Lower leg skin (tissue), 4 donors: ENCODE measurements at regions not wholly inside any gene's neighbourhood (a gene's known extent, or its start where the extent isn't known, plus 50 kb on each side); places are given as distances from the start of the nearest gene placed in this dataset.
A peak's percentile ranks its signal among the peaks of the same experiment; 100 is the strongest.

Experiments
- DNase-seq, 2 donors: peaks; one replicate each; pipeline ENCODE4 v3.0.0-alpha.2; 2019; ENCODE audit warnings: low spot score in 2 of 2
- H3K4me3 ChIP-seq: fragments of 200-600 bp; sonication (generic); 2 replicates; pipeline ENCODE4 v1.5.1; 2017; ENCODE audit warnings: mild to moderate bottlenecking, low read depth; ENCODE audit not compliant: poor library complexity, severe bottlenecking
- POLR2A ChIP-seq, 2 donors: fragments of 450-650 bp; IDR thresholded peaks; one replicate each; pipeline ENCODE4 v1.6.1; 2016 to 2017; ENCODE audit warnings: antibody characterized with exemption in 2 of 2, mild to moderate bottlenecking in 1 of 2, moderate library complexity in 1 of 2
- WGBS, 2 donors: methylation state at CpG; one replicate each; pipeline ENCODE4 v1.1.5; 2018; 5-methylcytosine and 5-hydroxymethylcytosine counted together
- intact Hi-C: fragments of 100-400 bp; cut with DNase I; formaldehyde crosslinking; loops from one replicate; pipeline ENCODE4 v1.15.0; 2023; ENCODE audit warnings: low total_unique reads
- TF ChIP-seq, protein P1 (sequence below), 3 donors: fragments of 450-650 bp; IDR thresholded peaks; one replicate each; pipeline ENCODE4 v1.5.1; 2016; ENCODE audit warnings: antibody characterized with exemption in 3 of 3, mild to moderate bottlenecking in 3 of 3, moderate library complexity in 2 of 3

DNA sequence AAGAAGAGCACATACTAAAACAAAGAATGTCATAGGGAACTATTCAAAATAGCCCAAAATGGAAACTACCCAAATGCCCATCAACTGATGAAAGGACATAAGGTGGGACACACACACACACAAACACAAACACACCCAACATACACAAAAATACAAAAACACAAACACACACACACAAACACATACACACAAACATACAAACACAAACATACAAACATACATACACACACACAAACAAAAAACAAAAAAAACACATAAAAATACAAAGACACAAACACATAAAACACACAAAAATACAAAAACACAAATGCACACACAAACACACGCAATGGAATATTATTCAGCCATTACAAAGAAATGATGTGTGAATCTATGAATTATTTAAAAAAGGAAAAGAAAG is 203.6 kb downstream of the ERMARD start:
- TF ChIP-seq, protein P1, sequence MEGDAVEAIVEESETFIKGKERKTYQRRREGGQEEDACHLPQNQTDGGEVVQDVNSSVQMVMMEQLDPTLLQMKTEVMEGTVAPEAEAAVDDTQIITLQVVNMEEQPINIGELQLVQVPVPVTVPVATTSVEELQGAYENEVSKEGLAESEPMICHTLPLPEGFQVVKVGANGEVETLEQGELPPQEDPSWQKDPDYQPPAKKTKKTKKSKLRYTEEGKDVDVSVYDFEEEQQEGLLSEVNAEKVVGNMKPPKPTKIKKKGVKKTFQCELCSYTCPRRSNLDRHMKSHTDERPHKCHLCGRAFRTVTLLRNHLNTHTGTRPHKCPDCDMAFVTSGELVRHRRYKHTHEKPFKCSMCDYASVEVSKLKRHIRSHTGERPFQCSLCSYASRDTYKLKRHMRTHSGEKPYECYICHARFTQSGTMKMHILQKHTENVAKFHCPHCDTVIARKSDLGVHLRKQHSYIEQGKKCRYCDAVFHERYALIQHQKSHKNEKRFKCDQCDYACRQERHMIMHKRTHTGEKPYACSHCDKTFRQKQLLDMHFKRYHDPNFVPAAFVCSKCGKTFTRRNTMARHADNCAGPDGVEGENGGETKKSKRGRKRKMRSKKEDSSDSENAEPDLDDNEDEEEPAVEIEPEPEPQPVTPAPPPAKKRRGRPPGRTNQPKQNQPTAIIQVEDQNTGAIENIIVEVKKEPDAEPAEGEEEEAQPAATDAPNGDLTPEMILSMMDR (IDR thresholded peaks at IDR 0.05), result no peak
- TF ChIP-seq POLR2A (IDR thresholded peaks at IDR 0.05), result no peak
- no peak overlapping the region for H3K4me3 ChIP-seq
- WGBS, 2 donors, result 96 to 100% methylated on average over 1 of the region's 1 CpG
- intact Hi-C loops, result no loop called here
- no peak for DNase-seq

DNA sequence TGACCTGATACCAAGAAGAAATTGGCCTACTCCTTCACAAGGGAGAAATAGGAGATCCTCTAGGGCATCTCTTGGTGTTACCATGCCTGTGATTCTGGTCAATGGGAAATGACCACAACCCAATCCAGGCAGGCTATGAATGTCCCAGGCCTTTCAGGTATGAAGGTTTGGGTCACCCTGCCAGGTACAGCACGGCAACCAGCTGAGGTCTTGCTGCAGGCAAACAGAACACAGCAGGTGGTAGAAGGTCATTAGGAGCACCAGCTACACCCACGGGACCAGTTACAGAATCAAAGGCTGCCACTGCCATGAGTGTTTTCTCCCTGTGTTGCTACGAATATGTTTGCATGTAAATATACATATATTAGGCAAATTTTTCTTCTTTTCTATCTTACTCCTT is 202.3 kb downstream of the ERMARD start:
- no peak for TF ChIP-seq POLR2A (IDR thresholded peaks at IDR 0.05)
- TF ChIP-seq, protein P1 (IDR thresholded peaks at IDR 0.05), result no peak
- WGBS, 2 donors, result 76 to 91% methylated on average over 3 of the region's 3 CpGs

DNA sequence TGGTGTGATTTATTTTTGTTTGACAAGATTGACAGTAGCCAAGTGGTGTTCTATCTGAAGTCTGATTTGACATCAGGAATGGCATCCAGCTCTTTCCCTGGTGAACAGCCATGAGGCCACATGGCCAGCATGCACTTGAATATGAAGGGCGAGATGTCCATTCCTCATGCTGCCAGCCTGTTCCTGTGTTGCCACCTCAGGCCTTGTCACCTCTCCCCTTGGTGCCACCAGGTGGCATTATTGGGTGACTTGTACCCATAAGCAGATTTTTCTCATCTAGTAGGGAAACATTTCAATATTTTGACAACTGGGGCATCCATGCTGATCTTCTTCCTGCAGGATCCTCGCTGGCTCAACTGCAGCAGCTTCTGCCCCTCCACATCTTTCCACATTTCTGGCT is 199.1 kb downstream of the ERMARD start:
- DNase-seq, result no peak
- H3K4me3 ChIP-seq, result no peak overlapping the region
- WGBS, 2 donors, result 70 to 74% methylated on average over 2 of the region's 2 CpGs
- intact Hi-C loops, result no loop called here
- TF ChIP-seq, protein P1 (IDR thresholded peaks at IDR 0.05), result no peak
- TF ChIP-seq POLR2A (IDR thresholded peaks at IDR 0.05), result no peak

More for the DNA sequence above, 202.3 kb downstream of the ERMARD start:
- no peak overlapping the region for H3K4me3 ChIP-seq
- intact Hi-C loops, result no loop called here
- peak in 1 of 2 donors; percentile 39 for DNase-seq

DNA sequence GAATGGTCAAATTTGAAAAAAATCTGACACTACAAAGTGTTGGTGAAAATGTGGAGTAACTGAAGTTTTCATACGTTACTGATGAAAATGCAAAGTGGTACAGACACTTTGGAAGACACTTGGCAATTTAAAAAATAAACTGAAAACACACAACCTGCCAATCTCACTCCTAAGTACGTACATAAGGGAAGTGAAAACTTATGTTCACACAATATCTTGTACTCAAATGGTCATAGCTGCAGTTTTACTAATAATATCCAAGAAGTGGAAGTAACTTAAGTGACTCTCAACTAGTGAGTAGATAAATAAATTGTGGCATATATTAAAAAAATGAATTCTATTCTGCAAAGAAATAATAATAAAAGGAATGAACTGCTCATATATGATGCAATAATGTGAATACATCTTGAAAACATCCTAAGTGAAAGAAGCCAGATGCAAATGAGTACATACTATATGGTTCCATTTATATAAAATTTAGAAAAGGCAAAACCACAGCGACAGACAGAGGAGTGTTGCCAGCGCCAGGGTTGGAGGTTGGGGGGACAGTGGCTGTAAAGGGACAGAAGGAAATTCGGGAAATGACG is 198.2 kb downstream of the ERMARD start:
- WGBS, 2 donors, result 69 to 78% methylated on average over 6 of the region's 6 CpGs
- no peak overlapping the region for H3K4me3 ChIP-seq
- TF ChIP-seq, protein P1 (IDR thresholded peaks at IDR 0.05), result no peak
- no peak for TF ChIP-seq POLR2A (IDR thresholded peaks at IDR 0.05)
- no peak for DNase-seq
- intact Hi-C loops, result no loop called here

DNA sequence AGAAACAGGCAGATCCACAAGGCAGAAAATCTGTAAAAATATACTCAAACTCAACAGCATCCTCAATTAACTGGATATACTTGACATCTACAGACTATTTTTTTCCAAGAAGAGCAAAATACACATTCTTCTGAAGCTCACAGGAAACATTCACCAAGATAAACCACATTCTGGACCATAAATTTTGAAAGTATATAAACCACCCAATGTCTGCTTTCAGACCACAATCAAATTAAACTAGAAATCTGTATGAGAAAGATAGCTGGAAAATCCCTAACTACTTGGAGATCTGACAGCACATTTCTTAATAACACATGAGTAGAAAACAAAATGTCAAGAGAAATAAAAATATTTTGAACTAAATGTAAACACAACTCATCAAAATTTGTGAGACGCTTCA is 195.5 kb downstream of the ERMARD start:
- no peak overlapping the region for H3K4me3 ChIP-seq
- no peak for TF ChIP-seq POLR2A (IDR thresholded peaks at IDR 0.05)
- TF ChIP-seq, protein P1 (IDR thresholded peaks at IDR 0.05), result no peak
- intact Hi-C loops, result no loop called here
- DNase-seq, result no peak
- WGBS, 2 donors, result 54 to 67% methylated on average over 1 of the region's 1 CpG

DNA sequence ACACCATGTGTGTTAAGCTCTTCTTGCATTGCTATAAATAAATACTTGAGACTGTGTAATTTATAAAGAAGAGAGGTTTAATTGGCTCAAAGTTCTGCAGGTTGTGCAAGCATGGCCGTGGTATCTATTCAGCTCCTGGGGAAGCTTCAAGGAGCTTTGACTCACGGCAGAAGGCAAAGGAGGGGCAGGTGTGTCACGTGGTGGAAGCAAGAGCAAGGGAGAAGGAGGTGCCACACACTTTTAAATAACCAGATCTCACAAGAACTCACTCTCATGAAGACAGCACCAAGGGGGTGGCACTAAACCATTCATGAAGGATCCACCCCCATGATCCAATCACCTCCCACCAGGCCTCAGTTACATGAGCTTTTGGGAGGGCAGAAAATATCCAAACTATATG is 193.7 kb downstream of the ERMARD start:
- DNase-seq, result no peak
- intact Hi-C loops, result no loop called here
- WGBS, 2 donors, result 62 to 69% methylated on average over 3 of the region's 3 CpGs

More for the DNA sequence above, 193.7 kb downstream of the ERMARD start:
- H3K4me3 ChIP-seq, result no peak overlapping the region
- TF ChIP-seq POLR2A (IDR thresholded peaks at IDR 0.05), result no peak
- TF ChIP-seq, protein P1 (IDR thresholded peaks at IDR 0.05), result no peak
